ENCODE measurements at regions not wholly inside any gene's neighbourhood (a gene's known extent, or its start where the extent isn't known, plus 50 kb on each side); places are given as distances from the start of the nearest gene placed in this dataset.

DNA sequence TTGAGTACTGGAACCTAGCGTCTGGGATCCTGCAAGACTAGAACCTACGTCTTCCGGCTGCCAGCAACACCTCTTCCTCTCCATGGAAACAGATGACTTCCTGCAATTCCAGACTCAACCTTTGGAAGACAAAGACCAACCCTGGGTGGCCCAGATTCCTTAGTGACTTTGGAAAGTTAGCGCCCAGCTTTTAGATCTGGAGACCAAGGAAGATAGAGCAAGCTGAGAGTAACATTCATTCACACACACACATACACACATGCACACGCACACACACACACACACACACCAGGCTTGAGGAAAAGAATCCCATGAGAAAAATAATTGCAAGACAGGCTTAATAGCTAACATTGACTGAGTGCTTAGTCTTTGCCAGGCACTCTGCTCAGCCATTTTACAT, 788.9 kb downstream of the UQCRFS1 start:
- TF ChIP-seq POLR2A (IDR thresholded peaks at IDR 0.05) = no peak
- TF ChIP-seq, protein P1, sequence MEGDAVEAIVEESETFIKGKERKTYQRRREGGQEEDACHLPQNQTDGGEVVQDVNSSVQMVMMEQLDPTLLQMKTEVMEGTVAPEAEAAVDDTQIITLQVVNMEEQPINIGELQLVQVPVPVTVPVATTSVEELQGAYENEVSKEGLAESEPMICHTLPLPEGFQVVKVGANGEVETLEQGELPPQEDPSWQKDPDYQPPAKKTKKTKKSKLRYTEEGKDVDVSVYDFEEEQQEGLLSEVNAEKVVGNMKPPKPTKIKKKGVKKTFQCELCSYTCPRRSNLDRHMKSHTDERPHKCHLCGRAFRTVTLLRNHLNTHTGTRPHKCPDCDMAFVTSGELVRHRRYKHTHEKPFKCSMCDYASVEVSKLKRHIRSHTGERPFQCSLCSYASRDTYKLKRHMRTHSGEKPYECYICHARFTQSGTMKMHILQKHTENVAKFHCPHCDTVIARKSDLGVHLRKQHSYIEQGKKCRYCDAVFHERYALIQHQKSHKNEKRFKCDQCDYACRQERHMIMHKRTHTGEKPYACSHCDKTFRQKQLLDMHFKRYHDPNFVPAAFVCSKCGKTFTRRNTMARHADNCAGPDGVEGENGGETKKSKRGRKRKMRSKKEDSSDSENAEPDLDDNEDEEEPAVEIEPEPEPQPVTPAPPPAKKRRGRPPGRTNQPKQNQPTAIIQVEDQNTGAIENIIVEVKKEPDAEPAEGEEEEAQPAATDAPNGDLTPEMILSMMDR (IDR thresholded peaks at IDR 0.05) = no peak
- no peak for DNase-seq
- Histone ChIP-seq H3K36me3 (replicated peaks in 1 of 2) (no peaks in the 10 kb centered on the region), H3K4me1 (replicated peaks in 1 of 2) (no peaks in the 10 kb centered on the region), H3K27me3 (no peaks in the 10 kb centered on the region), H3K9me3 (replicated peaks in 1 of 3) (no peaks in the 10 kb centered on the region), H3K4me3 (no peak overlapping the region), H3K27ac (no peak overlapping the region)
- WGBS, 4 donors = 50 to 66% (median 55%) methylated on average over 5 of the region's 5 CpGs
- intact Hi-C loops (cut with DNase I) = no loop called here

DNA sequence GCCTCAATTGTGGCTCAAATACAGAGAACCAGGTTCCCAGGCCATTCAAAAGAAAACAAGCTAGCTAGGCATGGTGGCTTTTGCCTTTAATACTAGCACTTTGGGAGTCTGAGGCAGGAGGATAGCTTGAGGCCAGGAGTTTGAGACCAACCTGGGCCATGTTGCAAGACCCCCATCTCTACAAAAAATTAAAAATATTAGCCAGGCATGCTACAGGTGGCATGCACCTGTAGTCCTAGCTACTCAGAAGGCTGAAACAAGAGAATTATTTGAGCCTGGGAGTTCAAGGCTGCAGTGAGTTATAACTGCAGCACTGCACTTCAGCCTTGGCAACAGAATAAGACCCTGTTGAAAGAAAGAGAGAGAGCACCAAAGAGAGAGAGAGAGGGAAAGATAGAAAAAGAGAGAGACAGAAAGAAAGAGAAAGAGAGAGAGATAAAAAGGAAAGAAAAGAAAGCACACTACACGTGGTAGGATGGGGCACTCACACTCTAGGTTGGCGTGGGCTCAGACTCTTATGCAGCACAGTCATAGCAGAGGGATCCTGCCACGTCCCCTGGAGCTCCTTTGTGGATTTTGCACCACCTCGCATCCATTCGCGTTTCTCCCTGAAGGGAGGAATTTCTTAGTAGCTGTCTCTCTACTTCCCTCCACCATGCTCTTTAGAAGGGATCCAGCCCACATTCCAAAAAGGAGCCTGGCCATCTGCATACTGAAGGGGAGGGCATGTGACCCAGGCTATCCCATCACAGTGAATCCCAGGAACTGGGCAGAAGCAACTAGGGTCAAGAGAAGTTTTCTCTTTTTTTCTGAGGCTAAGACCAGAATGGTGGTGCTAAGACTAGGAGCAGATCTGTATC, 789.9 kb downstream of the UQCRFS1 start:
- intact Hi-C loops (cut with DNase I) = no loop called here
- TF ChIP-seq, protein P1 (IDR thresholded peaks at IDR 0.05) = no peak
- no peak for TF ChIP-seq POLR2A (IDR thresholded peaks at IDR 0.05)
- Histone ChIP-seq H3K36me3 (replicated peaks in 1 of 2) (no peaks in the 10 kb centered on the region), H3K27me3 (no peaks in the 10 kb centered on the region), H3K4me1 (replicated peaks in 1 of 2) (no peaks in the 10 kb centered on the region), H3K9me3 (replicated peaks in 1 of 3) (no peaks in the 10 kb centered on the region), H3K4me3 (no peak overlapping the region), H3K27ac (no peak overlapping the region)
- 48 to 62% (median 54%) methylated on average over 6 of the region's 6 CpGs for WGBS, 4 donors
- DNase-seq = no peak

DNA sequence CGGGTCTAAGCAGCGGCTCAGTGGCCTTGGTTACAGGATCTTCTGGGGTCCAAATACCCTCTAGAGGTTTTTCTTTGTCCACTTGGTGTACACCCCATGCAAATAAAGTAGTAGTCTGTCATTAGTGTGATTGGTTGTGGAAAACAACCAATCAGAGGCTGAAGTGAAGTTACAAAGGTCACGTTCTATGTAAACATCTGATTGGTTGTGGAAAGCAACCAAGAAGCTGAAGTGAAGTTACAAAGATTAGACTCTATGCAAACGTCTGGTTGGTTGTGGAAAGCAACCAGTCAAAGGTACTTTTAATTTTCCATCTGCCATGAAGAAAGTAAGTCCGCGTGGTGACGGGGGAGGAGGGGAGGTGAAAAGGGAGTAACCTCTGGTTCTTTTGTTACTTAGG, 790.9 kb downstream of the UQCRFS1 start:
- H3K27me3 ChIP-seq = no peaks in the 10 kb centered on the region

DNA sequence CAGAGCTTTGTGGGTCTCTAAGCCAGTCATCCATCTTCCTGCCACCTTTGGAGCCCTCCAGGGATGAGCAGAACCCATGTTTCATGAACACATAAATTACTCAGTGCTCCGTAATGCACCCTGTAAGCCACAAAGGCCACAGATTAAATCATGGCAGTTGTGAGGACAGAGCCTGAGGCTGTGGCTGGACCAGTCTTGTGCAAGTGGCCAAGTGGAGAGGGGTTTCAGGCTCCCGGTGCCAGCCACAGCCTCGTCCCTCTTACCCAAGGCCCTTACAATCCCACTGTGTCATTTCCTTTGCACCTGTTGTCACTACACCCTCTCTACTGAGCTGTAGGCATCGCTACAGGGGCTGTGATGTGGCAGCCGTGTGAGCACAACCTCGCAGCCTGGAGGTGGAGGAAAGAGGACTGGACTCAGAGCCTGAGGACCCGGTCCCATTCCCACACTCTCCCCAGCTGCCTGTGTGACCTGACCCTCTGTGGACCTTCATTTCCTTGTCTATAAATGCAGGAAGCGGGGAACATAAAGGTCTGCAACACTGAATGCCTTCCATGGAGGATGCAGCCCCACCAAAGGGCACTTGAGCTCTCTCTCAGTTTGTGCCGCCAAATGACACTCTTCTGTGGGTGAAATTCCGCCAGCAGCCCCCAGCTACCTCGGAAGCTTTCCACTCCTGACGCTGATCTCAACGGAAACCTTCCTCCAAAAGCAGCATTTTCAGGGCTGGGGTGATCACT, 792.0 kb downstream of the UQCRFS1 start:
- no peak overlapping the region for H3K27ac ChIP-seq
- intact Hi-C loops (cut with DNase I) = no loop called here

More for the DNA sequence above, 790.9 kb downstream of the UQCRFS1 start:
- DNase-seq = no peak
- no peak overlapping the region for H3K4me3 ChIP-seq
- WGBS, 4 donors = 78 to 86% (median 80%) methylated on average over 7 of the region's 7 CpGs
- intact Hi-C loops (cut with DNase I) = no loop called here
- H3K9me3 ChIP-seq (replicated peaks in 1 of 3) = no peaks in the 10 kb centered on the region
- H3K27ac ChIP-seq = no peak overlapping the region
- no peak for TF ChIP-seq POLR2A (IDR thresholded peaks at IDR 0.05)
- TF ChIP-seq, protein P1 (IDR thresholded peaks at IDR 0.05) = no peak
- H3K36me3 ChIP-seq (replicated peaks in 1 of 2) = no peaks in the 10 kb centered on the region
- H3K4me1 ChIP-seq (replicated peaks in 1 of 2) = no peaks in the 10 kb centered on the region

More for the DNA sequence above, 792.0 kb downstream of the UQCRFS1 start:
- Histone ChIP-seq H3K36me3 (replicated peaks in 1 of 2) (no peaks in the 10 kb centered on the region), H3K9me3 (replicated peaks in 1 of 3) (no peaks in the 10 kb centered on the region), H3K4me3 (no peak overlapping the region), H3K4me1 (replicated peaks in 1 of 2) (no peaks in the 10 kb centered on the region), H3K27me3 (no peaks in the 10 kb centered on the region)
- 55 to 69% (median 63%) methylated on average over 10 to 13 of the region's 13 CpGs for WGBS, 4 donors
- TF ChIP-seq POLR2A (IDR thresholded peaks at IDR 0.05) = no peak
- TF ChIP-seq, protein P1 (IDR thresholded peaks at IDR 0.05) = no peak
- DNase-seq = peak in 1 of 7 donors; percentile 57
